ENCODE measurements at regions not wholly inside any gene's neighbourhood (a gene's known extent, or its start where the extent isn't known, plus 50 kb on each side); places are given as distances from the start of the nearest gene placed in this dataset.

GRCh38 chr7:156173346-156173745, 361.1 kb upstream of the SHH start:
- H3K9me3 ChIP-seq (ENCODE audit: low read length) = no peaks in the 10 kb centered on the region
- no peak for ATAC-seq
- no peak overlapping the region for H3K4me2 ChIP-seq (ENCODE audit: low read depth, low read length)
- no peaks in the 10 kb centered on the region for H3K36me3 ChIP-seq (replicated peaks in 1 of 2; ENCODE audit: control insufficient read depth in 1 of 2, insufficient read depth in 2 of 2, low read length in 2 of 2)
- peaks cover 0 to 50% of the 10 kb centered on the region in 2 experiments; a peak in 3 of 5 replicates for H3K27me3 ChIP-seq (ENCODE audit: control insufficient read depth in 1 of 2, insufficient read depth in 2 of 2, low read length in 2 of 2)
- no peak overlapping the region for H3K27ac ChIP-seq (ENCODE audit: extremely low read length, insufficient read depth, low read length)
- CTCF ChIA-PET (ENCODE audit: low intra/inter-chr PET ratio, low total read pairs) = no interaction called here
- FAIRE-seq = no peak
- no peak for TF ChIP-seq FOXK2 (IDR thresholded peaks at IDR 0.05)
- no peak for TF ChIP-seq NR3C1 (CRISPR knock-in tag; IDR thresholded peaks at IDR 0.05)
- no peaks in the 10 kb centered on the region for H3K4me1 ChIP-seq (ENCODE audit: insufficient read depth, low read length)
- POLR2A ChIA-PET = no interaction called here
- H3K9ac ChIP-seq (ENCODE audit: insufficient read depth, low read depth, low read length) = no peak overlapping the region
- BruUV-seq (replicated peaks) = no TSS peak
- H2AFZ ChIP-seq (ENCODE audit: low read length) = no peak overlapping the region
- H3K79me2 ChIP-seq (ENCODE audit: insufficient read depth, low read length) = no peaks in the 10 kb centered on the region
- no peaks in the 10 kb centered on the region for H4K20me1 ChIP-seq (ENCODE audit: insufficient read depth, low read length)
- H3K4me3 ChIP-seq (replicated peaks in 1 of 3; ENCODE audit: insufficient read depth in 1 of 3, low read depth in 2 of 3, low read length in 3 of 3) = no peak overlapping the region
- DNase-seq (ENCODE audit: low spot score) = no peak
- WGBS (ENCODE audit: low lambda C conversion rate) = 40% methylated on average over 10 of the region's 13 CpGs
- intact Hi-C loops (cut with micrococcal nuclease; ENCODE audit: unreplicated experiment) = no loop called here
- in situ Hi-C loops (cut with HindIII; ENCODE audit: extremely low pct_ligation_motif_present, low pct_unique_long_range_greater_than_20kb) = no loop called here

GRCh38 chr7:156172638-156173037, 360.4 kb upstream of the SHH start:
- Histone ChIP-seq H3K9ac (ENCODE audit: insufficient read depth, low read depth, low read length) (no peak overlapping the region), H3K9me3 (ENCODE audit: low read length) (no peaks in the 10 kb centered on the region), H2AFZ (ENCODE audit: low read length) (no peak overlapping the region), H3K79me2 (ENCODE audit: insufficient read depth, low read length) (no peaks in the 10 kb centered on the region), H3K36me3 (replicated peaks in 1 of 2; ENCODE audit: control insufficient read depth in 1 of 2, insufficient read depth in 2 of 2, low read length in 2 of 2) (no peaks in the 10 kb centered on the region), H3K4me2 (ENCODE audit: low read depth, low read length) (no peak overlapping the region), H3K27ac (ENCODE audit: extremely low read length, insufficient read depth, low read length) (no peak overlapping the region), H3K4me3 (replicated peaks in 1 of 3; ENCODE audit: insufficient read depth in 1 of 3, low read depth in 2 of 3, low read length in 3 of 3) (no peak overlapping the region), H3K4me1 (ENCODE audit: insufficient read depth, low read length) (no peaks in the 10 kb centered on the region), H4K20me1 (ENCODE audit: insufficient read depth, low read length) (no peaks in the 10 kb centered on the region), H3K27me3 (ENCODE audit: control insufficient read depth in 1 of 2, insufficient read depth in 2 of 2, low read length in 2 of 2) (peaks cover 0 to 48% of the 10 kb centered on the region in 2 experiments; a peak in 3 of 5 replicates)
- ChIA-PET POLR2A (no interaction called here), CTCF (ENCODE audit: low intra/inter-chr PET ratio, low total read pairs) (no interaction called here)
- intact Hi-C loops (cut with micrococcal nuclease; ENCODE audit: unreplicated experiment) (no loop called here), in situ Hi-C loops (cut with HindIII; ENCODE audit: extremely low pct_ligation_motif_present, low pct_unique_long_range_greater_than_20kb) (no loop called here)
- BruUV-seq (replicated peaks) = no TSS peak
- TF ChIP-seq ISX (CRISPR knock-in tag; conservative IDR thresholded peaks at IDR 0.05) (no peak), THAP7 (CRISPR knock-in tag; IDR thresholded peaks at IDR 0.05) (no peak)
- DNase-seq (ENCODE audit: low spot score) = no peak
- 41% methylated on average over 6 of the region's 6 CpGs for WGBS (ENCODE audit: low lambda C conversion rate)
- no peak for FAIRE-seq
- no peak for ATAC-seq

Data from HepG2 (cell line).